ENCODE measurements at regions not wholly inside any gene's neighbourhood (a gene's known extent, or its start where the extent isn't known, plus 50 kb on each side); places are given as distances from the start of the nearest gene placed in this dataset.
A peak's percentile ranks its signal among the peaks of the same experiment; 100 is the strongest.

- Histone ChIP-seq H4K8ac (ENCODE audit: low read depth in 2 of 2, low read length in 2 of 2) (no peak overlapping the region), H2BK120ac (ENCODE audit: low read depth, low read length) (no peak overlapping the region), H3K4me1 (ENCODE audit: control insufficient read depth, insufficient read depth, low read length) (peaks cover 3% of the 10 kb centered on the region; the same call in 1 of the 2 replicates), H3K23ac (ENCODE audit: low read depth, low read length) (no peak overlapping the region), H2AK9ac (replicated peaks; ENCODE audit: low read depth, low read length, poor library complexity) (no peak overlapping the region), H4K20me1 (ENCODE audit: insufficient read depth, low read length) (no peaks in the 10 kb centered on the region), H3K27me3 (ENCODE audit: control insufficient read depth, insufficient read depth, low read length) (no peaks in the 10 kb centered on the region), H2BK15ac (ENCODE audit: low read depth, low read length) (no peak overlapping the region), H3K9ac (ENCODE audit: low read depth, low read length) (no peak overlapping the region), H4K5ac (ENCODE audit: low read depth, low read length) (no peak overlapping the region), H3K9me1 (ENCODE audit: insufficient read depth, low read length) (no peaks in the 10 kb centered on the region), H3K9me3 (ENCODE audit: control insufficient read depth, insufficient read depth, low read length) (no peaks in the 10 kb centered on the region), H2AFZ (replicated peaks; ENCODE audit: low read length, poor library complexity) (no peak overlapping the region), H3K14ac (replicated peaks; ENCODE audit: low read depth, low read length) (no peak overlapping the region), H2BK20ac (ENCODE audit: low read depth, low read length) (peak overlapping the region; percentile 21; the same call in 1 of the 2 replicates), H3K36me3 (ENCODE audit: control insufficient read depth, insufficient read depth, low read length) (no peaks in the 10 kb centered on the region), H4K91ac (ENCODE audit: insufficient read depth, low read depth, low read length) (no peak overlapping the region), H3K79me1 (ENCODE audit: low read depth in 1 of 2, low read length in 2 of 2) (no peaks in the 10 kb centered on the region), H3K4ac (ENCODE audit: low read depth, low read length) (no peak overlapping the region), H2BK5ac (ENCODE audit: low read depth, low read length, poor library complexity, severe bottlenecking) (no peak overlapping the region), H3K4me2 (ENCODE audit: low read depth, low read length) (no peak overlapping the region), H3K27ac (ENCODE audit: insufficient read depth, low read length) (no peak overlapping the region), H2AK5ac (ENCODE audit: low read depth, low read length) (no peak overlapping the region), H3K18ac (ENCODE audit: low read depth, low read length) (0 out of 2 replicates have a peak overlapping the region, but pooled peaks have one; percentile 13), H3K56ac (ENCODE audit: extremely low read depth, insufficient read depth, low read length) (no peak overlapping the region), H3K4me3 (ENCODE audit: insufficient read depth, low read depth, low read length) (no peak overlapping the region)
- ATAC-seq (ENCODE audit: low read depth) (no peak), DNase-seq (no peak)
- intact Hi-C loops (cut with micrococcal nuclease) (no loop called here), in situ Hi-C loops (cut with MboI; ENCODE audit: low sequenced_read_pairs) (no loop called here), dilution Hi-C loops (cut with HindIII; ENCODE audit: low sequenced_read_pairs, unreplicated experiment) (no loop called here)
- CTCF ChIA-PET = no interaction called here
- BruUV-seq (replicated peaks) = no TSS peak
- no CpG with 5 or more reads among the region's 4 CpGs for WGBS, 2 experiments (ENCODE audit: extremely low coverage in 2 of 2, insufficient read length in 1 of 2)
- POLR2A ChIA-PET (ENCODE audit: unreplicated experiment) = no interaction called here
- no peak for TF ChIP-seq RFX5 (IDR thresholded peaks at IDR 0.05; ENCODE audit: low read depth, low read length)
- TF ChIP-seq MXI1 (IDR thresholded peaks at IDR 0.05; ENCODE audit: borderline replicate concordance, low read depth, low read length) = no peak
- no peak for TF ChIP-seq RAD21 (IDR thresholded peaks at IDR 0.05; ENCODE audit: low read length)
- TF ChIP-seq NFE2L2 (IDR thresholded peaks at IDR 0.05; ENCODE audit: low read depth, low read length) = no peak
- TF ChIP-seq MAFK (IDR thresholded peaks at IDR 0.05; ENCODE audit: low read depth, low read length) = no peak
- no peak for TF ChIP-seq BHLHE40 (IDR thresholded peaks at IDR 0.05; ENCODE audit: low read depth, low read length)
- TF ChIP-seq USF2 (IDR thresholded peaks at IDR 0.05; ENCODE audit: low read depth, low read length) = no peak
- no peak for TF ChIP-seq RCOR1 (IDR thresholded peaks at IDR 0.05; ENCODE audit: insufficient replicate concordance, low read length)
- TF ChIP-seq CEBPB (IDR thresholded peaks at IDR 0.05; ENCODE audit: low read depth, low read length) = no peak
- TF ChIP-seq FOS (IDR thresholded peaks at IDR 0.05; ENCODE audit: low read depth, low read length) = no peak
Measured at GRCh38 chr4:137626942-137627738, 94.8 kb upstream of the PCDH18 start.

All from IMR-90 (cell line).